ENCODE measurements at regions not wholly inside any gene's neighbourhood (a gene's known extent, or its start where the extent isn't known, plus 50 kb on each side); places are given as distances from the start of the nearest gene placed in this dataset.

DNA sequence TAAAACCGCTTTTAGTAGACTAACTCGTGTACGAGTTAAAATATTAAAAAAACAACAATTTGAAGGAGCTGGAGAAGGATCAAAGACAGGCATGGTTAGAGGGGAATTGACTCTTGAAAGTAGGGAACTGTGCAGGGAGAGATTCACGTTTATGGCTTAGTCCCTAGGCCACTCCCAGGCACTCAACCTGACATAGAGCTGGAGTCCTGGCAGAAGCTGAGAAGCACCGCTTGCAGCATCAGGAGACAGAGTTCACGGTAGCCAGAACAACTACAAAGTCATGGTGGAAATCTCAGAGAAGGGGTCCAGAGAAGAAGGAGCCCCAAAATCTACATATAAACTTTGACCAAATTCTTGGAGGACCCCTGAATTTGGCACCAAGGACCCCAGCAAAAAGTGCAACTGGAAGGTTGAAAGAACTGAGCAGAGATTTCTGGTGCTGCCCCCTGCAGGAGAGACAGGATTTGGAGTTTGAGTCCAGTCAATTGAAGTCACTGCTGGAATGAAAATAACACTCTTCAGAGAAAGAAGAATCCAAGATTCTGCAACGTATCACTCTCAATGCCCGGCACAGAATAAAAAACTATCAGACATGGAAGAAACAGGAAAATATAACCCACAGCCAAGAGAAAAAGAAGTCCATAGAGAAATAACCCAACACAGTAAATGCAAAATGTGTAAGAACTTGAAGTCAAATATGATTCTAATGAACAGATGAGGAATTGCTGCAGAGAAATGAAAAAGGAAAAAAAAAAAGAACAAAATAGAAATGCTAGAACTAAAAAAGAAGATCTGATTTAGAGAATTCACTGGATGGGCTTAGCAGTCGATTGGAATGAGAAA is 493.3 kb upstream of the PODXL start:
- Histone ChIP-seq H3K9ac (ENCODE audit: low read length) (no peak overlapping the region), H3K9me3 (ENCODE audit: low read length) (no peaks in the 10 kb centered on the region), H3K36me3 (ENCODE audit: insufficient read depth, low read length) (no peaks in the 10 kb centered on the region), H3K9me2 (ENCODE audit: low read depth, low read length) (no peaks in the 10 kb centered on the region), H3K4me3 (ENCODE audit: low read depth, low read length, poor library complexity, severe bottlenecking) (no peak overlapping the region), H3K4me2 (ENCODE audit: low read length) (no peak overlapping the region), H3K4me1 (ENCODE audit: insufficient read depth, low read length, severe bottlenecking) (no peaks in the 10 kb centered on the region), H3K79me2 (ENCODE audit: insufficient read depth, low read length) (no peaks in the 10 kb centered on the region), H4K20me1 (ENCODE audit: insufficient read depth, low read length) (no peaks in the 10 kb centered on the region), H2AFZ (ENCODE audit: low read length) (no peak overlapping the region), H3K27ac (ENCODE audit: low read depth, low read length, poor library complexity, severe bottlenecking) (no peak overlapping the region), H3K27me3 (ENCODE audit: insufficient read depth, low read length) (no peaks in the 10 kb centered on the region), H3F3A (ENCODE audit: insufficient read depth, low read length) (no peaks in the 10 kb centered on the region)
- TF ChIP-seq, protein P1, sequence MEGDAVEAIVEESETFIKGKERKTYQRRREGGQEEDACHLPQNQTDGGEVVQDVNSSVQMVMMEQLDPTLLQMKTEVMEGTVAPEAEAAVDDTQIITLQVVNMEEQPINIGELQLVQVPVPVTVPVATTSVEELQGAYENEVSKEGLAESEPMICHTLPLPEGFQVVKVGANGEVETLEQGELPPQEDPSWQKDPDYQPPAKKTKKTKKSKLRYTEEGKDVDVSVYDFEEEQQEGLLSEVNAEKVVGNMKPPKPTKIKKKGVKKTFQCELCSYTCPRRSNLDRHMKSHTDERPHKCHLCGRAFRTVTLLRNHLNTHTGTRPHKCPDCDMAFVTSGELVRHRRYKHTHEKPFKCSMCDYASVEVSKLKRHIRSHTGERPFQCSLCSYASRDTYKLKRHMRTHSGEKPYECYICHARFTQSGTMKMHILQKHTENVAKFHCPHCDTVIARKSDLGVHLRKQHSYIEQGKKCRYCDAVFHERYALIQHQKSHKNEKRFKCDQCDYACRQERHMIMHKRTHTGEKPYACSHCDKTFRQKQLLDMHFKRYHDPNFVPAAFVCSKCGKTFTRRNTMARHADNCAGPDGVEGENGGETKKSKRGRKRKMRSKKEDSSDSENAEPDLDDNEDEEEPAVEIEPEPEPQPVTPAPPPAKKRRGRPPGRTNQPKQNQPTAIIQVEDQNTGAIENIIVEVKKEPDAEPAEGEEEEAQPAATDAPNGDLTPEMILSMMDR (IDR thresholded peaks at IDR 0.05; ENCODE audit: low read length) = peak; percentile 94
- no peak for TF ChIP-seq EZH2 (IDR thresholded peaks at IDR 0.05; ENCODE audit: borderline replicate concordance, low read length)

DNA sequence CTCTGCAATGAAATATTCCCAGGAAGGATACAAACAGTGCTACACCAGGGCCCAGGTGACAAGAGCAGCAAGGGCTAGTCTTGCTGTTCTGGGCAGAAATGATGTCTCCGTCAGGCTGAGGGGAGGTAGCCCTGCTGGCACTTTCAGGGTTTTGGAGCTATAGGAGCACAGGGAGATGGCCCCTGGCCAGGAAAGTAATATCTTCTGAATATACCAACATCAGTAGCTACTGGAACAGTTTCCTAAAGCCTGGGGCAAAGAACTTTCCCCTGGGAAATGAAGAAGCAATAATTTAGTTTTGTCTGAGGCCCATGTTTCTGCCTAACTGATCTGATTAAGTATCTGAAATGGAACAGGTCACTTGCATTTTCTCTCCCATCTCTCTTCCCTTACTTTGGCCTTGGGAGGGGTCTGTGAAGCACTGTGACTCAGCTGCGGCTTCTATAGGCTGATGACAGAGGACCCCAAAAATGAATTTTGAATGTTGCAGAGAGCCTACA is 489.1 kb upstream of the PODXL start:
- no peaks in the 10 kb centered on the region for H3K79me2 ChIP-seq (ENCODE audit: insufficient read depth, low read length)
- no peak overlapping the region for H3K4me2 ChIP-seq (ENCODE audit: low read length)
- H3K4me3 ChIP-seq (ENCODE audit: low read depth, low read length, poor library complexity, severe bottlenecking) = no peak overlapping the region
- TF ChIP-seq, protein P1 (IDR thresholded peaks at IDR 0.05; ENCODE audit: low read length) = no peak
- TF ChIP-seq EZH2 (IDR thresholded peaks at IDR 0.05; ENCODE audit: borderline replicate concordance, low read length) = no peak
- H3K36me3 ChIP-seq (ENCODE audit: insufficient read depth, low read length) = no peaks in the 10 kb centered on the region
- no peaks in the 10 kb centered on the region for H4K20me1 ChIP-seq (ENCODE audit: insufficient read depth, low read length)
- no peaks in the 10 kb centered on the region for H3K4me1 ChIP-seq (ENCODE audit: insufficient read depth, low read length, severe bottlenecking)
- no peaks in the 10 kb centered on the region for H3K27me3 ChIP-seq (ENCODE audit: insufficient read depth, low read length)
- H3K27ac ChIP-seq (ENCODE audit: low read depth, low read length, poor library complexity, severe bottlenecking) = no peak overlapping the region
- H3K9me2 ChIP-seq (ENCODE audit: low read depth, low read length) = no peaks in the 10 kb centered on the region
- no peaks in the 10 kb centered on the region for H3K9me3 ChIP-seq (ENCODE audit: low read length)
- no peak overlapping the region for H2AFZ ChIP-seq (ENCODE audit: low read length)
- H3F3A ChIP-seq (ENCODE audit: insufficient read depth, low read length) = no peaks in the 10 kb centered on the region
- H3K9ac ChIP-seq (ENCODE audit: low read length) = no peak overlapping the region

DNA sequence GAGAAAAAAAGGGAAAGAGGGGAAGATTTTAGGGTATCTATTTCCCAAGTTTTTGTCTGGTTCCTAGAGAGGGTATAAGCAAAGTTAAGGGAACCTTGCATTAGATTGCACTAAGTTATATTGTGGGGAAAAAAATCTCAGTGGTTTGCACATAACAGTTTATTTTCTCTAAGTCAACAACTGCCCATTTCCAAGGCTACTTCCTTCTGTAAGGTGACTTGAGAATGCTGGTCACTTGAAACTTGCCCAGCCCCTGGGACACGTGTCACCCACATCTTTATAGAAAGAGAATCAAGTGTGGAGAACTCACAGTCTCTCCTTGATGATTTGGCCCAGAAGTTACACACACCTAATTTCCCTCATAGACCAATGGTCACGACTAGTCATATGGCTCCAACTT is 488.6 kb upstream of the PODXL start:
- H4K20me1 ChIP-seq (ENCODE audit: insufficient read depth, low read length) = no peaks in the 10 kb centered on the region
- H3K27me3 ChIP-seq (ENCODE audit: insufficient read depth, low read length) = no peaks in the 10 kb centered on the region
- no peak overlapping the region for H3K4me3 ChIP-seq (ENCODE audit: low read depth, low read length, poor library complexity, severe bottlenecking)
- H2AFZ ChIP-seq (ENCODE audit: low read length) = no peak overlapping the region
- H3F3A ChIP-seq (ENCODE audit: insufficient read depth, low read length) = no peaks in the 10 kb centered on the region
- no peak overlapping the region for H3K9ac ChIP-seq (ENCODE audit: low read length)
- H3K9me3 ChIP-seq (ENCODE audit: low read length) = no peaks in the 10 kb centered on the region
- no peaks in the 10 kb centered on the region for H3K36me3 ChIP-seq (ENCODE audit: insufficient read depth, low read length)
- TF ChIP-seq, protein P1 (IDR thresholded peaks at IDR 0.05; ENCODE audit: low read length) = no peak
- no peak for TF ChIP-seq EZH2 (IDR thresholded peaks at IDR 0.05; ENCODE audit: borderline replicate concordance, low read length)
- no peak overlapping the region for H3K4me2 ChIP-seq (ENCODE audit: low read length)
- no peaks in the 10 kb centered on the region for H3K9me2 ChIP-seq (ENCODE audit: low read depth, low read length)
- no peaks in the 10 kb centered on the region for H3K4me1 ChIP-seq (ENCODE audit: insufficient read depth, low read length, severe bottlenecking)
- H3K27ac ChIP-seq (ENCODE audit: low read depth, low read length, poor library complexity, severe bottlenecking) = no peak overlapping the region
- H3K79me2 ChIP-seq (ENCODE audit: insufficient read depth, low read length) = no peaks in the 10 kb centered on the region
